RWPE2 (cell line): ENCODE measurements at regions not wholly inside any gene's neighbourhood (a gene's known extent, or its start where the extent isn't known, plus 50 kb on each side); places are given as distances from the start of the nearest gene placed in this dataset.
"Not testable (repeated sequence)": the region's sequence is repeated elsewhere in the genome, so short reads cannot be mapped to it uniquely, and the experiment has no call there.

ENCODE experiments used
- ATAC-seq: fragments of 200-7000 bp; cut with Tn5 transposase; 3 replicates; pipeline ENCODE4 v1.9.1; 2021; ENCODE audit warnings: low read depth
- DNase-seq: peaks from one replicate; pipeline ENCODE4 v3.0.0-alpha.2; 2020; ENCODE audit warnings: low spot score
- H3K27ac ChIP-seq: fragments of 450-650 bp; 2 replicates; pipeline ENCODE4 v1.5.1; 2017; ENCODE audit warnings: mild to moderate bottlenecking; ENCODE audit not compliant: poor library complexity, severe bottlenecking
- H3K27me3 ChIP-seq: fragments of 250-450 bp; sonication (Bioruptor Pico); 2 replicates; pipeline ENCODE4 v1.5.1; 2021; ENCODE audit warnings: mild to moderate bottlenecking, moderate library complexity; ENCODE audit not compliant: insufficient read depth, poor library complexity, severe bottlenecking
- H3K36me3 ChIP-seq: fragments of 250-450 bp; sonication (Bioruptor Pico); 2 replicates; pipeline ENCODE4 v1.5.1; 2020; ENCODE audit warnings: low read depth, mild to moderate bottlenecking, moderate library complexity
- H3K4me1 ChIP-seq: fragments of 250-450 bp; sonication (Bioruptor Pico); 2 replicates; pipeline ENCODE4 v1.5.1; 2021; ENCODE audit warnings: mild to moderate bottlenecking, moderate library complexity; ENCODE audit not compliant: insufficient read depth, poor library complexity, severe bottlenecking
- H3K4me3 ChIP-seq: fragments of 250-450 bp; sonication (Bioruptor Pico); 2 replicates; pipeline ENCODE4 v1.5.1; 2021; ENCODE audit warnings: mild to moderate bottlenecking, moderate library complexity; ENCODE audit not compliant: severe bottlenecking
- H3K9me3 ChIP-seq: fragments of 250-450 bp; sonication (Bioruptor Pico); 2 replicates; pipeline ENCODE4 v1.5.1; 2021; ENCODE audit warnings: mild to moderate bottlenecking, moderate library complexity; ENCODE audit not compliant: severe bottlenecking
- CTCF ChIP-seq: fragments of 450-650 bp; IDR thresholded peaks from one replicate; pipeline ENCODE4 v1.5.1; 2017; ENCODE audit warnings: mild to moderate bottlenecking, moderate library complexity; ENCODE audit not compliant: poor library complexity, severe bottlenecking

- Histone ChIP-seq H3K27ac (no peak overlapping the region), H3K9me3 (no peaks in the 10 kb centered on the region), H3K4me1 (no peaks in the 10 kb centered on the region), H3K27me3 (no peaks in the 10 kb centered on the region), H3K4me3 (no peak overlapping the region), H3K36me3 (no peaks in the 10 kb centered on the region)
- no peak for TF ChIP-seq CTCF
- DNase-seq (no peak), ATAC-seq (no peak)
Observed at GRCh38 chr2:163133602-163134001, 295.0 kb upstream of the KCNH7 start.

- peak; percentile 79 for TF ChIP-seq CTCF
- DNase-seq (no peak), ATAC-seq (no peak)
- no peaks in the 10 kb centered on the region for H3K9me3 ChIP-seq
- no peaks in the 10 kb centered on the region for H3K27me3 ChIP-seq
- H3K4me1 ChIP-seq = no peaks in the 10 kb centered on the region
- no peak overlapping the region for H3K27ac ChIP-seq
- H3K4me3 ChIP-seq = no peak overlapping the region
- H3K36me3 ChIP-seq = no peaks in the 10 kb centered on the region
Observed at GRCh38 chr2:163132850-163133249, 294.3 kb upstream of the KCNH7 start.

GRCh38 chr2:163132207-163132606, 293.6 kb upstream of the KCNH7 start:
- not testable (repeated sequence) for H3K4me1 ChIP-seq, H3K4me3 ChIP-seq, H3K27ac ChIP-seq, DNase-seq, ATAC-seq, H3K9me3 ChIP-seq, H3K27me3 ChIP-seq, H3K36me3 ChIP-seq

GRCh38 chr2:163123526-163123925, 285.0 kb upstream of the KCNH7 start:
- ATAC-seq (no peak), DNase-seq (no peak)
- H3K27me3 ChIP-seq = peaks cover 23% of the 10 kb centered on the region
- no peak for TF ChIP-seq CTCF
- no peak overlapping the region for H3K4me3 ChIP-seq
- H3K27ac ChIP-seq = no peak overlapping the region
- no peaks in the 10 kb centered on the region for H3K9me3 ChIP-seq
- H3K36me3 ChIP-seq = no peaks in the 10 kb centered on the region
- no peaks in the 10 kb centered on the region for H3K4me1 ChIP-seq

- no peaks in the 10 kb centered on the region for H3K4me1 ChIP-seq
- no peaks in the 10 kb centered on the region for H3K36me3 ChIP-seq
- H3K27ac ChIP-seq = no peak overlapping the region
- ATAC-seq (no peak), DNase-seq (no peak)
- TF ChIP-seq CTCF = no peak
- H3K27me3 ChIP-seq = peaks cover 26% of the 10 kb centered on the region
- no peak overlapping the region for H3K4me3 ChIP-seq
- H3K9me3 ChIP-seq = no peaks in the 10 kb centered on the region
Observed at GRCh38 chr2:163122257-163122656, 283.7 kb upstream of the KCNH7 start.

GRCh38 chr2:163121483-163121882, 282.9 kb upstream of the KCNH7 start:
- Histone ChIP-seq H3K4me3 (no peak overlapping the region), H3K27ac (no peak overlapping the region), H3K4me1 (no peaks in the 10 kb centered on the region), H3K9me3 (no peaks in the 10 kb centered on the region), H3K36me3 (no peaks in the 10 kb centered on the region), H3K27me3 (peaks cover 26% of the 10 kb centered on the region)
- no peak for TF ChIP-seq CTCF
- ATAC-seq = no peak
- no peak for DNase-seq
